ENCODE measurements at regions not wholly inside any gene's neighbourhood (a gene's known extent, or its start where the extent isn't known, plus 50 kb on each side); places are given as distances from the start of the nearest gene placed in this dataset.

DNA sequence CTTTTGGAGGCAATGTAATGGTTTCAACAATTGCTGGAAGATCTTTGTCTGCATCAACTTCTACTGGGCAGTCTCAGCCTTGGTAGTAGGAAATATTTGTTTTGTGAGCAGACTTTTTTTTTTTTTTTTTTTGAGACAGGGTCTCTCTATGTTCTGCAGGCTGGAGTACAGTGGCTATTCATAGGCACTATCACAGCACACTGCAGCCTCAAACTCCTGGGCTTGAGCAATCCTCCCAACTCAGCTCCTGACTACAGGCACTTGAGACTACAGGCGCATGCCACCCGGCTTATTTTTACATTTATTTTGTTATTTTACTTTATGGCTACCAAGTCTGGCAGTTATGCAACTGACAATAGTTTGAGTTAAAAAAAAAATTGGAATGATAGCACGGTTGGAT is 187.3 kb downstream of the SNX18 start:
- ChIA-PET CTCF (no interaction called here), POLR2A (interaction anchor here (0.6 kb wide), 1 partner anchor 64 kb away, joined by 3 read pairs; no protein-coding TSS in a partner anchor)
- Histone ChIP-seq H3K4me1 (ENCODE audit: control extremely low read depth in 1 of 4, control insufficient read depth in 4 of 4, insufficient read depth in 4 of 4, low read length in 3 of 4) (peaks cover 0 to 9% (median 0%) of the 10 kb centered on the region in 4 experiments), H3K27me3 (replicated peaks in 2 of 5; ENCODE audit: control insufficient read depth in 4 of 5, insufficient read depth in 5 of 5, low read length in 4 of 5) (no peaks in the 10 kb centered on the region), H3K9me3 (ENCODE audit: control extremely low read depth in 1 of 5, control insufficient read depth in 4 of 5, insufficient read depth in 2 of 5, low read depth in 1 of 5, low read length in 4 of 5) (no peaks in the 10 kb centered on the region), H3K27ac (ENCODE audit: insufficient read depth in 1 of 2, low read depth in 1 of 2, low read length in 2 of 2, poor library complexity in 1 of 2, severe bottlenecking in 2 of 2) (no peak overlapping the region), H3K36me3 (ENCODE audit: control insufficient read depth in 4 of 4, insufficient read depth in 4 of 4, low read length in 3 of 4) (no peaks in the 10 kb centered on the region), H3K4me3 (ENCODE audit: control insufficient read depth in 1 of 7, extremely low read depth in 1 of 7, insufficient read depth in 4 of 7, low read depth in 2 of 7, low read length in 6 of 7) (no peak overlapping the region)
- DNase-seq, result no peak
- 100% methylated on average over 1 of the region's 3 CpGs for WGBS (ENCODE audit: insufficient coverage)

DNA sequence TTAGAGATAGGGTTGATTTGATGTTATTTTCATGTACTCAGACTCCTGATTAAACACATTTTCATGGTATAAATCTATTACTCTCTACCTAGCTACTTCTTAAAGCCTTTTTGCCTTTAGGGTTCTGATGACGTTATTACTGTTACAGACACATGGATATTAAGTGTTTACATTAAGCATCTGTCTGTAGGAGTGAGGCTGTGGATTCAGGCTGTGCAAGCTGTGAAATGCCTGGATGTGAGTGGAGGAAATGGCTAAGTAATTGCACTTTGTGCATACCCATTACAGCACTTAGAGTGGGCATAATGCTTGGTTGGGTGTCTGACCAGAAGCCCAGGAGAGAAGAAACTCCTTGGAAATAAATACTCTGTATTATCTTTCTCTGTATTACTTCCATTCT is 186.8 kb downstream of the SNX18 start:
- H3K36me3 ChIP-seq (ENCODE audit: control insufficient read depth in 4 of 4, insufficient read depth in 4 of 4, low read length in 3 of 4), result no peaks in the 10 kb centered on the region
- WGBS (ENCODE audit: insufficient coverage), result no CpG with 5 or more reads among the region's 1 CpG
- no peaks in the 10 kb centered on the region for H3K27me3 ChIP-seq (replicated peaks in 2 of 5; ENCODE audit: control insufficient read depth in 4 of 5, insufficient read depth in 5 of 5, low read length in 4 of 5)
- DNase-seq, result no peak
- H3K4me3 ChIP-seq (ENCODE audit: control insufficient read depth in 1 of 7, extremely low read depth in 1 of 7, insufficient read depth in 4 of 7, low read depth in 2 of 7, low read length in 6 of 7), result no peak overlapping the region
- no peak overlapping the region for H3K27ac ChIP-seq (ENCODE audit: insufficient read depth in 1 of 2, low read depth in 1 of 2, low read length in 2 of 2, poor library complexity in 1 of 2, severe bottlenecking in 2 of 2)
- no peaks in the 10 kb centered on the region for H3K9me3 ChIP-seq (ENCODE audit: control extremely low read depth in 1 of 5, control insufficient read depth in 4 of 5, insufficient read depth in 2 of 5, low read depth in 1 of 5, low read length in 4 of 5)
- ChIA-PET CTCF (no interaction called here), POLR2A (no interaction called here)
- peaks cover 0 to 9% (median 0%) of the 10 kb centered on the region in 4 experiments for H3K4me1 ChIP-seq (ENCODE audit: control extremely low read depth in 1 of 4, control insufficient read depth in 4 of 4, insufficient read depth in 4 of 4, low read length in 3 of 4)

DNA sequence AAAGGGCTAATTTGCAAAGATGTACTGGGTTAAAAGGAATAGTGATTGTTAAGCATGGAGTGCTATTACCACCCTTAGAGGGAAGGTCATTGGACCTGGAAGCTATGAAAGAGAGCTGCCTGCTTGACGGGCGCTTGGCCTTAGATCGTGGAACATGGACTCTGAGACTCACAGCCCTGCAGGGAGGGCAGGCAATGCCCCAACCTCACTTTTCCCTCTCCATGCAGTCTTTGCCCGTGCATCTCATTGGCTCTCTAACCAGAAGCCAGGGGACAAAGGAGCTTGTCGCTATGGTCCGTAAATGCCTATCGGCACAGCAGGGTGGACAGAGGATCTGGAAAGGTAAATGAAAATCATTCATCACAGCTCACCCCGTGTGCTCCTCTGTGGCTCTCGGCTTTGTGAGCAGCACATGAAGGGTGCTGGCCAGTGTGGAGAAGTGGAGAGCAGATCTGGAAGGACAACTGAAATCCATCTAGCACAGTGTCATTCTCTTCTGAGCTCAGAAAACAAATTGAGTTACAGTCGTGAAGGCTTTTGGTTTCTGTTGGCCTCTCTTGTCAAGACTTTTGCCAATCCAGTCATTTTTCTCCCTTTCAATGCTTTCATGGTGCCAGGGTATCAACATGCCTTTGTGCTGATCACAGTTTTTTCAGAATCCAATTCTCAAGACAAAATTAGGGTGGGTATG is 186.2 kb downstream of the SNX18 start:
- H3K4me1 ChIP-seq (ENCODE audit: control extremely low read depth in 1 of 4, control insufficient read depth in 4 of 4, insufficient read depth in 4 of 4, low read length in 3 of 4), result peaks cover 0 to 9% (median 0%) of the 10 kb centered on the region in 4 experiments
- DNase-seq, result no peak
- WGBS (ENCODE audit: insufficient coverage), result 98% methylated on average over 7 of the region's 10 CpGs
- no peaks in the 10 kb centered on the region for H3K27me3 ChIP-seq (replicated peaks in 2 of 5; ENCODE audit: control insufficient read depth in 4 of 5, insufficient read depth in 5 of 5, low read length in 4 of 5)
- no peak overlapping the region for H3K4me3 ChIP-seq (ENCODE audit: control insufficient read depth in 1 of 7, extremely low read depth in 1 of 7, insufficient read depth in 4 of 7, low read depth in 2 of 7, low read length in 6 of 7)
- no peaks in the 10 kb centered on the region for H3K9me3 ChIP-seq (ENCODE audit: control extremely low read depth in 1 of 5, control insufficient read depth in 4 of 5, insufficient read depth in 2 of 5, low read depth in 1 of 5, low read length in 4 of 5)
- ChIA-PET CTCF (no interaction called here), POLR2A (no interaction called here)
- no peaks in the 10 kb centered on the region for H3K36me3 ChIP-seq (ENCODE audit: control insufficient read depth in 4 of 4, insufficient read depth in 4 of 4, low read length in 3 of 4)
- no peak overlapping the region for H3K27ac ChIP-seq (ENCODE audit: insufficient read depth in 1 of 2, low read depth in 1 of 2, low read length in 2 of 2, poor library complexity in 1 of 2, severe bottlenecking in 2 of 2)

DNA sequence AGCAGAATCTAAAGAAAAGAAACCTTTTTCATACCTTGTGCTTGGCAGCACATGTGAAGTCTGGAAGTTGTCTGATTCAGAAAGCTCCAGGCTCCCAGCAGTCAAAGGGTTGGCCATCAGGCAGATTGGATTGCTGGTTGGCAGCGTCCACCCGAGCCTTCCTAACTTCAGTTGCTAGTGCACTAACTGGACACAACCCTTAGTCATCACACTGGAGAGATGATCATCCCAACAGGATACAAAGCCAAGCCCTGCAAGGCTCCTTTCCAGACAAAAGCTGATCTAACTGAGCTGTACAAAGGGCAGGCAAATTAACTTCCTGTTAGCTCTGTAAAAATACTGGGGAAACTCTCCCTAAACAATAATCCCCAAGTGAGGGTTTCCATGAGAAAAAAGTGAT is 185.6 kb downstream of the SNX18 start:
- 100% methylated on average over 2 of the region's 2 CpGs for WGBS (ENCODE audit: insufficient coverage)
- CTCF ChIA-PET, result no interaction called here
- Histone ChIP-seq H3K4me1 (ENCODE audit: control extremely low read depth in 1 of 4, control insufficient read depth in 4 of 4, insufficient read depth in 4 of 4, low read length in 3 of 4) (peaks cover 0 to 9% (median 0%) of the 10 kb centered on the region in 4 experiments), H3K27me3 (replicated peaks in 2 of 5; ENCODE audit: control insufficient read depth in 4 of 5, insufficient read depth in 5 of 5, low read length in 4 of 5) (no peaks in the 10 kb centered on the region), H3K36me3 (ENCODE audit: control insufficient read depth in 4 of 4, insufficient read depth in 4 of 4, low read length in 3 of 4) (no peaks in the 10 kb centered on the region), H3K9me3 (ENCODE audit: control extremely low read depth in 1 of 5, control insufficient read depth in 4 of 5, insufficient read depth in 2 of 5, low read depth in 1 of 5, low read length in 4 of 5) (no peaks in the 10 kb centered on the region), H3K27ac (ENCODE audit: insufficient read depth in 1 of 2, low read depth in 1 of 2, low read length in 2 of 2, poor library complexity in 1 of 2, severe bottlenecking in 2 of 2) (no peak overlapping the region), H3K4me3 (ENCODE audit: control insufficient read depth in 1 of 7, extremely low read depth in 1 of 7, insufficient read depth in 4 of 7, low read depth in 2 of 7, low read length in 6 of 7) (no peak overlapping the region)
- POLR2A ChIA-PET, result no interaction called here
- DNase-seq, result no peak

DNA sequence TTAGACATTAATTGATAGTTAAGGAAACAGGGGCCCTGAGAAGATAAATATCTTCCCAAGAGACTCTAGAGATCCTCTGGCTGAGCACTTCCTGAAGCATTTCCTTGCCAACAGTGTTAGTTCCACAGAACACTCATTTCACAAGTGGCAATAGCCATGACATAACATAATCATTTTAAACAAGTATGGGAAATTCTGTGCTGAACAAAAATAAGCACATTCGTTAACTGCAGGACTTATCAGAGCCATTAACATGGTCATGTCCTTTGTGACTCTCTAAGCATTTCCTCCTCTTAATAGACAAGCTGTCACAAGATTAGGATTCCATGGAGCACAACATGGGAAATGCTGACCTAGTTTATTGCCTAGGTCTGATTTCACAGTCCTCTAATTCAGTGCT is 184.9 kb downstream of the SNX18 start:
- no peaks in the 10 kb centered on the region for H3K27me3 ChIP-seq (replicated peaks in 2 of 5; ENCODE audit: control insufficient read depth in 4 of 5, insufficient read depth in 5 of 5, low read length in 4 of 5)
- ChIA-PET CTCF (no interaction called here), POLR2A (no interaction called here)
- WGBS (ENCODE audit: insufficient coverage), result 9% methylated on average over 1 of the region's 1 CpG
- H3K36me3 ChIP-seq (ENCODE audit: control insufficient read depth in 4 of 4, insufficient read depth in 4 of 4, low read length in 3 of 4), result no peaks in the 10 kb centered on the region
- no peak overlapping the region for H3K27ac ChIP-seq (ENCODE audit: insufficient read depth in 1 of 2, low read depth in 1 of 2, low read length in 2 of 2, poor library complexity in 1 of 2, severe bottlenecking in 2 of 2)
- peaks cover 0 to 9% (median 0%) of the 10 kb centered on the region in 4 experiments for H3K4me1 ChIP-seq (ENCODE audit: control extremely low read depth in 1 of 4, control insufficient read depth in 4 of 4, insufficient read depth in 4 of 4, low read length in 3 of 4)
- DNase-seq, result peak in 2 of 3 donors; percentile 1 to 8
- H3K4me3 ChIP-seq (ENCODE audit: control insufficient read depth in 1 of 7, extremely low read depth in 1 of 7, insufficient read depth in 4 of 7, low read depth in 2 of 7, low read length in 6 of 7), result no peak overlapping the region
- no peaks in the 10 kb centered on the region for H3K9me3 ChIP-seq (ENCODE audit: control extremely low read depth in 1 of 5, control insufficient read depth in 4 of 5, insufficient read depth in 2 of 5, low read depth in 1 of 5, low read length in 4 of 5)

DNA sequence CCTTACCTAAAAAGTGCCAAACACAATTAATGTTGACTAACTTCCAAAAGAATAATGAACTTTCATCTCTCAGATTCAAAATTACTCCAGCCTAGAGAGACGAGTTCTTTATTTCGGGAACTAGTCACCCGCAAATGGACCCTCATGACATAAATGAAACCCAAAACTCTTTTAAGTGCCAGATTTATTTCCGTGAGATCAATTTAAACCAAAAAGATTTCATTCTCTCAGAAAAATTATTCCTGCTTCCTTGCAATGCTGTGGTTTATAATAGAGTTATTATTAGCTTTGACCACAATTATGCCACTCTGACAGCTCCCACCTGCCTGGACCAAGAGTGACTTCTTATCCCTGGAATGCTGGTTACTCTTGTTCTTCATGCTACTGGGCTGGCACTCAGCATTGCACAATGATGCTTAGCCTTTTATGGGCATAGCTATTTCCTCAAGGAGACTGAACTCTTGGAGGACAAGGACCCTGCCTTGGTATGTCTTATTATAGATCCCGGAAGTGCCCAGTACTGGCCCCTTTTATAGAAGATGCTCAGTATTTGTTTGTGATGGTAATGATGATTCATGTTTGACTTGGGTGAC is 183.5 kb downstream of the SNX18 start:
- Histone ChIP-seq H3K36me3 (ENCODE audit: control insufficient read depth in 4 of 4, insufficient read depth in 4 of 4, low read length in 3 of 4) (no peaks in the 10 kb centered on the region), H3K4me3 (ENCODE audit: control insufficient read depth in 1 of 7, extremely low read depth in 1 of 7, insufficient read depth in 4 of 7, low read depth in 2 of 7, low read length in 6 of 7) (no peak overlapping the region), H3K27ac (ENCODE audit: insufficient read depth in 1 of 2, low read depth in 1 of 2, low read length in 2 of 2, poor library complexity in 1 of 2, severe bottlenecking in 2 of 2) (no peak overlapping the region), H3K4me1 (ENCODE audit: control extremely low read depth in 1 of 4, control insufficient read depth in 4 of 4, insufficient read depth in 4 of 4, low read length in 3 of 4) (peaks cover 0 to 9% (median 0%) of the 10 kb centered on the region in 4 experiments), H3K9me3 (ENCODE audit: control extremely low read depth in 1 of 5, control insufficient read depth in 4 of 5, insufficient read depth in 2 of 5, low read depth in 1 of 5, low read length in 4 of 5) (no peaks in the 10 kb centered on the region), H3K27me3 (replicated peaks in 2 of 5; ENCODE audit: control insufficient read depth in 4 of 5, insufficient read depth in 5 of 5, low read length in 4 of 5) (no peaks in the 10 kb centered on the region)
- ChIA-PET CTCF (no interaction called here), POLR2A (no interaction called here)
- WGBS (ENCODE audit: insufficient coverage), result 97% methylated on average over 3 of the region's 5 CpGs
- no peak for DNase-seq

DNA sequence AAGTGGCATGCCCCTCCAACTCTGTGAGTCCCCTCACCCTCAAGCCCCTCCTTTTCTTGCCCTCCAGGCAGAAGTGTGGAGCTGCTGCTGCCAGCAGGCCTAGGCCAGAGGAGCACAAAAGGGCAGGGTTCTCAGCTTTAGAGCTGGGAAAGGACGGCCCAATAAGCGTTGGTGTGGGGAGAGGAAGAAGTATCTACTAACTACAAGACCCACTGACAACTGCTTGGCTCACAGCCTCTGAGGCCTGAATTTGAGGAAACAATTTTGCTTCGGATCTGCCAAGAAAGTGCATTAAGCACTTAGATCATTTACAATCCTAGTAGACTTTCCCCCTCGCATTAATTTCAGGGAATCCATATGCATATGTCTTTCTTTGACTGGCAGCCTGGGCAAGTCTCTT is 179.4 kb downstream of the SNX18 start:
- ChIA-PET POLR2A (no interaction called here), CTCF (no interaction called here)
- no peaks in the 10 kb centered on the region for H3K27me3 ChIP-seq (replicated peaks in 2 of 5; ENCODE audit: control insufficient read depth in 4 of 5, insufficient read depth in 5 of 5, low read length in 4 of 5)
- no peaks in the 10 kb centered on the region for H3K9me3 ChIP-seq (ENCODE audit: control extremely low read depth in 1 of 5, control insufficient read depth in 4 of 5, insufficient read depth in 2 of 5, low read depth in 1 of 5, low read length in 4 of 5)
- 83% methylated on average over 2 of the region's 4 CpGs for WGBS (ENCODE audit: insufficient coverage)
- H3K36me3 ChIP-seq (ENCODE audit: control insufficient read depth in 4 of 4, insufficient read depth in 4 of 4, low read length in 3 of 4), result no peaks in the 10 kb centered on the region
- no peak overlapping the region for H3K27ac ChIP-seq (ENCODE audit: insufficient read depth in 1 of 2, low read depth in 1 of 2, low read length in 2 of 2, poor library complexity in 1 of 2, severe bottlenecking in 2 of 2)
- no peak for DNase-seq
- H3K4me3 ChIP-seq (ENCODE audit: control insufficient read depth in 1 of 7, extremely low read depth in 1 of 7, insufficient read depth in 4 of 7, low read depth in 2 of 7, low read length in 6 of 7), result no peak overlapping the region
- H3K4me1 ChIP-seq (ENCODE audit: control extremely low read depth in 1 of 4, control insufficient read depth in 4 of 4, insufficient read depth in 4 of 4, low read length in 3 of 4), result no peaks in the 10 kb centered on the region
